ENCODE measurements at regions not wholly inside any gene's neighbourhood (a gene's known extent, or its start where the extent isn't known, plus 50 kb on each side); places are given as distances from the start of the nearest gene placed in this dataset.

- H2AFZ ChIP-seq = 0 out of 2 replicates have a peak overlapping the region, but pooled peaks have one; percentile 11
- peak overlapping the region; percentile 35; the same call in 1 of the 2 replicates for H3K4me3 ChIP-seq
- H3K9me3 ChIP-seq (ENCODE audit: insufficient read depth, low read depth) = no peaks in the 10 kb centered on the region
- H3K79me2 ChIP-seq (ENCODE audit: low read depth) = no peaks in the 10 kb centered on the region
- no peaks in the 10 kb centered on the region for H3F3A ChIP-seq (ENCODE audit: insufficient read depth, low read depth)
- H3K27ac ChIP-seq = no peak overlapping the region
- TF ChIP-seq EZH2 (IDR thresholded peaks at IDR 0.05; ENCODE audit: low read depth) = no peak
- TF ChIP-seq, protein P1, sequence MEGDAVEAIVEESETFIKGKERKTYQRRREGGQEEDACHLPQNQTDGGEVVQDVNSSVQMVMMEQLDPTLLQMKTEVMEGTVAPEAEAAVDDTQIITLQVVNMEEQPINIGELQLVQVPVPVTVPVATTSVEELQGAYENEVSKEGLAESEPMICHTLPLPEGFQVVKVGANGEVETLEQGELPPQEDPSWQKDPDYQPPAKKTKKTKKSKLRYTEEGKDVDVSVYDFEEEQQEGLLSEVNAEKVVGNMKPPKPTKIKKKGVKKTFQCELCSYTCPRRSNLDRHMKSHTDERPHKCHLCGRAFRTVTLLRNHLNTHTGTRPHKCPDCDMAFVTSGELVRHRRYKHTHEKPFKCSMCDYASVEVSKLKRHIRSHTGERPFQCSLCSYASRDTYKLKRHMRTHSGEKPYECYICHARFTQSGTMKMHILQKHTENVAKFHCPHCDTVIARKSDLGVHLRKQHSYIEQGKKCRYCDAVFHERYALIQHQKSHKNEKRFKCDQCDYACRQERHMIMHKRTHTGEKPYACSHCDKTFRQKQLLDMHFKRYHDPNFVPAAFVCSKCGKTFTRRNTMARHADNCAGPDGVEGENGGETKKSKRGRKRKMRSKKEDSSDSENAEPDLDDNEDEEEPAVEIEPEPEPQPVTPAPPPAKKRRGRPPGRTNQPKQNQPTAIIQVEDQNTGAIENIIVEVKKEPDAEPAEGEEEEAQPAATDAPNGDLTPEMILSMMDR (conservative IDR thresholded peaks at IDR 0.05) = no peak
- H3K9me2 ChIP-seq (ENCODE audit: insufficient read depth) = no peaks in the 10 kb centered on the region
- no peaks in the 10 kb centered on the region for H3K36me3 ChIP-seq (ENCODE audit: low read depth)
- no peaks in the 10 kb centered on the region for H4K20me1 ChIP-seq (ENCODE audit: insufficient read depth)
- H3K4me2 ChIP-seq = peak overlapping the region; percentile 66
- BruUV-seq (replicated peaks) = no TSS peak
- CTCF ChIA-PET = no interaction called here
- POLR2A ChIA-PET (ENCODE audit: unreplicated experiment) = no interaction called here
- no peaks in the 10 kb centered on the region for H3K4me1 ChIP-seq (replicated peaks; ENCODE audit: insufficient read depth)
- H3K27me3 ChIP-seq (ENCODE audit: insufficient read depth, low read depth) = no peaks in the 10 kb centered on the region
- intact Hi-C loops (cut with micrococcal nuclease; ENCODE audit: unreplicated experiment) = no loop called here
- DNase-seq = no peak
Measured at GRCh38 chr2:153106802-153107477, 371.6 kb downstream of the RPRM start.

- ChIA-PET POLR2A (ENCODE audit: unreplicated experiment) (no interaction called here), CTCF (no interaction called here)
- Histone ChIP-seq H3F3A (ENCODE audit: insufficient read depth, low read depth) (no peaks in the 10 kb centered on the region), H3K4me3 (no peak overlapping the region), H3K27me3 (ENCODE audit: insufficient read depth, low read depth) (no peaks in the 10 kb centered on the region), H3K79me2 (ENCODE audit: low read depth) (no peaks in the 10 kb centered on the region), H4K20me1 (ENCODE audit: insufficient read depth) (no peaks in the 10 kb centered on the region), H3K9me2 (ENCODE audit: insufficient read depth) (no peaks in the 10 kb centered on the region), H3K36me3 (ENCODE audit: low read depth) (no peaks in the 10 kb centered on the region), H3K9me3 (ENCODE audit: insufficient read depth, low read depth) (no peaks in the 10 kb centered on the region), H2AFZ (no peak overlapping the region), H3K4me1 (replicated peaks; ENCODE audit: insufficient read depth) (no peaks in the 10 kb centered on the region), H3K4me2 (peak overlapping the region; percentile 66), H3K27ac (no peak overlapping the region)
- intact Hi-C loops (cut with micrococcal nuclease; ENCODE audit: unreplicated experiment) = no loop called here
- no TSS peak for BruUV-seq (replicated peaks)
- TF ChIP-seq, protein P1 (conservative IDR thresholded peaks at IDR 0.05) = no peak
- no peak for TF ChIP-seq EZH2 (IDR thresholded peaks at IDR 0.05; ENCODE audit: low read depth)
- DNase-seq = no peak
Measured at GRCh38 chr2:153105829-153106578, 372.6 kb downstream of the RPRM start.

DNA sequence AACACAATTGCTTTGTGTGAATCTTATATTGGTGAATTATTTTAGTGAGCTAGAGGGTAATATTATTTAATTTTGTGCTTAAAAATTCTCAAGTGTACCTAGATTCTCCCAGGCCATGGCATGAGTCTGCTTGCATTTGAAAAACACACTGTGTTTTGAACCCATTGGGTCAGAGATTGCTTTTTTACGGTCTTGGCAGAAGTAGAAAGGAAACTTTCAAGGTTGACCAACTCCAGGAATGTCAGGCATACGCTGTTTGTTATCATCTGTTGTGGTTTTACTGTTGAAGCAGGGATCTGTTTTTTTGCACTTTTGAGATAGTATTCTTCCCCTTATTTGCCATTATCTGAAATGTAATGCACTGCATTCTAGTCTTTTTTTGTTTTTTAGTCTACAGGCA lies 377.4 kb downstream of the RPRM start:
- Histone ChIP-seq H3K9me3 (ENCODE audit: insufficient read depth, low read depth) (no peaks in the 10 kb centered on the region), H4K20me1 (ENCODE audit: insufficient read depth) (no peaks in the 10 kb centered on the region), H3K36me3 (ENCODE audit: low read depth) (no peaks in the 10 kb centered on the region), H3K4me2 (no peak overlapping the region), H3K79me2 (ENCODE audit: low read depth) (no peaks in the 10 kb centered on the region), H3K9me2 (ENCODE audit: insufficient read depth) (no peaks in the 10 kb centered on the region), H3K27me3 (ENCODE audit: insufficient read depth, low read depth) (no peaks in the 10 kb centered on the region), H3K27ac (no peak overlapping the region), H3K4me1 (replicated peaks; ENCODE audit: insufficient read depth) (no peaks in the 10 kb centered on the region), H2AFZ (no peak overlapping the region), H3F3A (ENCODE audit: insufficient read depth, low read depth) (no peaks in the 10 kb centered on the region), H3K4me3 (no peak overlapping the region)
- CTCF ChIA-PET = no interaction called here
- DNase-seq = no peak
- POLR2A ChIA-PET (ENCODE audit: unreplicated experiment) = no interaction called here
- intact Hi-C loops (cut with micrococcal nuclease; ENCODE audit: unreplicated experiment) = no loop called here
- BruUV-seq (replicated peaks) = no TSS peak
- TF ChIP-seq, protein P1 (conservative IDR thresholded peaks at IDR 0.05) = no peak
- no peak for TF ChIP-seq EZH2 (IDR thresholded peaks at IDR 0.05; ENCODE audit: low read depth)
